ENCODE measurements at regions not wholly inside any gene's neighbourhood (a gene's known extent, or its start where the extent isn't known, plus 50 kb on each side); places are given as distances from the start of the nearest gene placed in this dataset.
"Not testable (repeated sequence)": the region's sequence is repeated elsewhere in the genome, so short reads cannot be mapped to it uniquely, and the experiment has no call there.

GRCh38 chr7:115340828-115341227, 418.9 kb downstream of the MDFIC start:
- no peak for DNase-seq

- no peak for DNase-seq
These were observed 416.1 kb downstream of the MDFIC start for GRCh38 chr7:115338016-115338415.

GRCh38 chr7:115332691-115333090, 410.8 kb downstream of the MDFIC start:
- DNase-seq = no peak

- DNase-seq = no peak
These were observed 407.1 kb downstream of the MDFIC start for GRCh38 chr7:115329006-115329405.

- no peak for DNase-seq
These were observed 406.1 kb downstream of the MDFIC start for GRCh38 chr7:115328018-115328417.

- no peak for DNase-seq
These were observed 405.4 kb downstream of the MDFIC start for GRCh38 chr7:115327326-115327725.

GRCh38 chr7:115319541-115319940, 397.6 kb downstream of the MDFIC start:
- no peak for DNase-seq

- DNase-seq = not testable (repeated sequence)
These were observed 388.4 kb downstream of the MDFIC start for GRCh38 chr7:115310316-115310715.

GRCh38 chr7:115306586-115306985, 384.7 kb downstream of the MDFIC start:
- DNase-seq = no peak

GRCh38 chr7:115300231-115300870, 378.5 kb downstream of the MDFIC start:
- DNase-seq = no peak

GRCh38 chr7:115299397-115300037, 377.6 kb downstream of the MDFIC start:
- DNase-seq = no peak

GRCh38 chr7:115297656-115298055, 375.8 kb downstream of the MDFIC start:
- no peak for DNase-seq

GRCh38 chr7:115293628-115294240, 371.8 kb downstream of the MDFIC start:
- no peak for DNase-seq

- DNase-seq = no peak
These were observed 370.5 kb downstream of the MDFIC start for GRCh38 chr7:115292381-115292780.

- DNase-seq = no peak
These were observed 368.1 kb downstream of the MDFIC start for GRCh38 chr7:115289971-115290370.

- DNase-seq = no peak
These were observed 354.9 kb downstream of the MDFIC start for GRCh38 chr7:115276791-115277190.

- DNase-seq = not testable (repeated sequence)
These were observed 352.0 kb downstream of the MDFIC start for GRCh38 chr7:115273855-115274254.

GRCh38 chr7:115273139-115273772, 351.4 kb downstream of the MDFIC start:
- no peak for DNase-seq

- no peak for DNase-seq
These were observed 349.7 kb downstream of the MDFIC start for GRCh38 chr7:115271332-115272235.

GRCh38 chr7:115269486-115269885, 347.6 kb downstream of the MDFIC start:
- no peak for DNase-seq

GRCh38 chr7:115267503-115267902, 345.6 kb downstream of the MDFIC start:
- no peak for DNase-seq

- no peak for DNase-seq
These were observed 338.5 kb downstream of the MDFIC start for GRCh38 chr7:115260381-115260780.

Measured in C1 segment of cervical spinal cord (tissue), 14 donors.